Large intestine (tissue), 3 donors: ENCODE measurements at regions not wholly inside any gene's neighbourhood (a gene's known extent, or its start where the extent isn't known, plus 50 kb on each side); places are given as distances from the start of the nearest gene placed in this dataset.
"Not testable (repeated sequence)": the region's sequence is repeated elsewhere in the genome, so short reads cannot be mapped to it uniquely, and the experiment has no call there.

Source experiments
- DNase-seq, 2 donors: peaks; one replicate each; pipeline versions ENCODE4 v3.0.0 to v3.0.0-alpha.2; 2013
- H3K27ac ChIP-seq: one replicate; pipeline ENCODE4 v1.5.1; 2013; ENCODE audit warnings: low read length
- H3K27me3 ChIP-seq: 2 replicates; pipeline ENCODE4 v1.6.1; 2013; ENCODE audit warnings: low read length; ENCODE audit not compliant: control insufficient read depth, insufficient read depth
- H3K36me3 ChIP-seq: 2 replicates; pipeline ENCODE4 v1.6.1; 2013; ENCODE audit warnings: low read length; ENCODE audit not compliant: control insufficient read depth, insufficient read depth
- H3K4me1 ChIP-seq: one replicate; pipeline ENCODE4 v1.6.1; 2013; ENCODE audit warnings: low read length; ENCODE audit not compliant: control insufficient read depth, insufficient read depth
- H3K4me3 ChIP-seq: one replicate; pipeline ENCODE4 v1.5.1; 2013; ENCODE audit warnings: low read length
- H3K9me3 ChIP-seq: one replicate; pipeline ENCODE4 v1.6.1; 2013; ENCODE audit warnings: mild to moderate bottlenecking, low read depth, low read length, moderate library complexity; ENCODE audit not compliant: control insufficient read depth
- WGBS: methylation state at CpG from one replicate; pipeline ENCODE4 v1.1.5; 2013; ENCODE audit warnings: low lambda C conversion rate; ENCODE audit not compliant: insufficient coverage; 5-methylcytosine and 5-hydroxymethylcytosine counted together

GRCh38 chr3:197407526-197407925, 109.1 kb upstream of the DLG1 start:
- no peak for DNase-seq
- no peaks in the 10 kb centered on the region for H3K27me3 ChIP-seq
- no peak overlapping the region for H3K4me3 ChIP-seq
- WGBS, result no CpG with 5 or more reads among the region's 3 CpGs
- no peak overlapping the region for H3K27ac ChIP-seq
- no peaks in the 10 kb centered on the region for H3K4me1 ChIP-seq
- no peaks in the 10 kb centered on the region for H3K36me3 ChIP-seq
- peaks cover 2% of the 10 kb centered on the region for H3K9me3 ChIP-seq

GRCh38 chr3:197407053-197407452, 108.6 kb upstream of the DLG1 start:
- WGBS, result no CpG with 5 or more reads among the region's 15 CpGs

GRCh38 chr3:197406266-197406665, 107.9 kb upstream of the DLG1 start:
- no CpG with 5 or more reads among the region's 7 CpGs for WGBS
- Histone ChIP-seq H3K36me3 (no peaks in the 10 kb centered on the region), H3K9me3 (peaks cover 2% of the 10 kb centered on the region), H3K27ac (no peak overlapping the region), H3K4me3 (no peak overlapping the region), H3K27me3 (no peaks in the 10 kb centered on the region), H3K4me1 (no peaks in the 10 kb centered on the region)
- DNase-seq, result peak; percentile 42 to 45

More at GRCh38 chr3:197407053-197407452, 108.6 kb upstream of the DLG1 start:
- Histone ChIP-seq H3K4me1 (no peaks in the 10 kb centered on the region), H3K27me3 (no peaks in the 10 kb centered on the region), H3K27ac (no peak overlapping the region), H3K36me3 (no peaks in the 10 kb centered on the region), H3K4me3 (no peak overlapping the region), H3K9me3 (peaks cover 2% of the 10 kb centered on the region)
- no peak for DNase-seq

GRCh38 chr3:197404754-197405153, 106.3 kb upstream of the DLG1 start:
- no peaks in the 10 kb centered on the region for H3K36me3 ChIP-seq
- H3K27ac ChIP-seq, result no peak overlapping the region
- 60% methylated on average over 1 of the region's 7 CpGs for WGBS
- no peaks in the 10 kb centered on the region for H3K27me3 ChIP-seq
- H3K9me3 ChIP-seq, result no peaks in the 10 kb centered on the region
- H3K4me3 ChIP-seq, result no peak overlapping the region
- no peak for DNase-seq
- no peaks in the 10 kb centered on the region for H3K4me1 ChIP-seq

GRCh38 chr3:197404030-197404429, 105.6 kb upstream of the DLG1 start:
- H3K27me3 ChIP-seq, result no peaks in the 10 kb centered on the region
- H3K4me1 ChIP-seq, result no peaks in the 10 kb centered on the region
- no CpG with 5 or more reads among the region's 12 CpGs for WGBS
- H3K9me3 ChIP-seq, result no peaks in the 10 kb centered on the region
- no peak for DNase-seq
- H3K36me3 ChIP-seq, result no peaks in the 10 kb centered on the region
- H3K27ac ChIP-seq, result no peak overlapping the region
- H3K4me3 ChIP-seq, result no peak overlapping the region

GRCh38 chr3:197402401-197402800, 104.0 kb upstream of the DLG1 start:
- no CpG with 5 or more reads among the region's 9 CpGs for WGBS
- not testable (repeated sequence) for DNase-seq, H3K27me3 ChIP-seq, H3K27ac ChIP-seq, H3K9me3 ChIP-seq, H3K36me3 ChIP-seq, H3K4me3 ChIP-seq, H3K4me1 ChIP-seq

GRCh38 chr3:197399486-197399885, 101.1 kb upstream of the DLG1 start:
- Histone ChIP-seq H3K27ac (no peak overlapping the region), H3K27me3 (no peaks in the 10 kb centered on the region), H3K4me3 (no peak overlapping the region), H3K36me3 (no peaks in the 10 kb centered on the region), H3K4me1 (no peaks in the 10 kb centered on the region), H3K9me3 (no peaks in the 10 kb centered on the region)
- DNase-seq, result no peak
- no CpG with 5 or more reads among the region's 4 CpGs for WGBS

GRCh38 chr3:197398286-197398878, 100.0 kb upstream of the DLG1 start:
- no peaks in the 10 kb centered on the region for H3K4me1 ChIP-seq
- no peak overlapping the region for H3K27ac ChIP-seq
- H3K36me3 ChIP-seq, result no peaks in the 10 kb centered on the region
- 95% methylated on average over 3 of the region's 6 CpGs for WGBS
- H3K4me3 ChIP-seq, result no peak overlapping the region
- DNase-seq, result no peak
- H3K9me3 ChIP-seq, result no peaks in the 10 kb centered on the region
- no peaks in the 10 kb centered on the region for H3K27me3 ChIP-seq

- Histone ChIP-seq H3K36me3 (no peaks in the 10 kb centered on the region), H3K27ac (no peak overlapping the region), H3K4me1 (no peaks in the 10 kb centered on the region), H3K27me3 (no peaks in the 10 kb centered on the region), H3K9me3 (no peaks in the 10 kb centered on the region), H3K4me3 (no peak overlapping the region)
- DNase-seq, result no peak
- WGBS, result 95% methylated on average over 2 of the region's 9 CpGs
Measured at GRCh38 chr3:197397838-197398237, 99.4 kb upstream of the DLG1 start.

GRCh38 chr3:197394464-197395321, 96.3 kb upstream of the DLG1 start:
- DNase-seq, result no peak
- 100% methylated on average over 1 of the region's 25 CpGs for WGBS
- Histone ChIP-seq H3K4me1 (no peaks in the 10 kb centered on the region), H3K27me3 (no peaks in the 10 kb centered on the region), H3K27ac (no peak overlapping the region), H3K9me3 (no peaks in the 10 kb centered on the region), H3K4me3 (no peak overlapping the region), H3K36me3 (no peaks in the 10 kb centered on the region)

- not testable (repeated sequence) for H3K27me3 ChIP-seq, DNase-seq, H3K9me3 ChIP-seq, H3K27ac ChIP-seq, H3K4me3 ChIP-seq, H3K36me3 ChIP-seq, H3K4me1 ChIP-seq
- 83% methylated on average over 1 of the region's 8 CpGs for WGBS
Measured at GRCh38 chr3:197394126-197394463, 95.7 kb upstream of the DLG1 start.
